DOHH2 (cell line): ENCODE measurements at regions not wholly inside any gene's neighbourhood (a gene's known extent, or its start where the extent isn't known, plus 50 kb on each side); places are given as distances from the start of the nearest gene placed in this dataset.

ENCODE experiments used
- EZH2phosphoT487 ChIP-seq: fragments of 200-600 bp; sonication (generic); IDR thresholded peaks from 2 replicates; pipeline ENCODE4 v1.6.1; 2017; ENCODE audit warnings: borderline replicate concordance, mild to moderate bottlenecking, antibody characterized with exemption, low read length, moderate library complexity, mixed read lengths
- TF ChIP-seq, protein P1 (sequence below): fragments of 200-600 bp; sonication (generic); IDR thresholded peaks from one replicate; pipeline ENCODE4 v1.5.1; 2014; ENCODE audit warnings: antibody characterized with exemption, mild to moderate bottlenecking, low read depth, low read length; ENCODE audit not compliant: poor library complexity, severe bottlenecking

DNA sequence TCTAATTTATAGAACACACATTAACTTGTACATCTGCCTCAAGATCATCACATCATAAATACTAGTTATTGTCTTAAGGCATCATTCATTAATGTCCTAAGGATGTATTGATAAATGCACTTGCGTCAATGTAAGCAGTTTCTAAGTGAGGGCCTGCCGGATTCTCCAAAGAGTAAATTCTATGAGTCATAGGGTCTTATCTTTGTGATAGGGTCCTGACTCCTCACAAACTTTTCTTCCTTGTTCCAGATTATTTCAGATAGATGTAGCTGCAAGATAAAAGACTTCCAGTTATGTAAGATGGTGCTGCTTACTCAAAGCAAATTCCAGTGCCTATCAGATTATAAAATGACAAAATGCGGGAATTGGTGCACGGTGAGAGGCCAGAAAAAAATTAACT is 315.0 kb upstream of the SLC39A10 start:
- TF ChIP-seq, protein P1, sequence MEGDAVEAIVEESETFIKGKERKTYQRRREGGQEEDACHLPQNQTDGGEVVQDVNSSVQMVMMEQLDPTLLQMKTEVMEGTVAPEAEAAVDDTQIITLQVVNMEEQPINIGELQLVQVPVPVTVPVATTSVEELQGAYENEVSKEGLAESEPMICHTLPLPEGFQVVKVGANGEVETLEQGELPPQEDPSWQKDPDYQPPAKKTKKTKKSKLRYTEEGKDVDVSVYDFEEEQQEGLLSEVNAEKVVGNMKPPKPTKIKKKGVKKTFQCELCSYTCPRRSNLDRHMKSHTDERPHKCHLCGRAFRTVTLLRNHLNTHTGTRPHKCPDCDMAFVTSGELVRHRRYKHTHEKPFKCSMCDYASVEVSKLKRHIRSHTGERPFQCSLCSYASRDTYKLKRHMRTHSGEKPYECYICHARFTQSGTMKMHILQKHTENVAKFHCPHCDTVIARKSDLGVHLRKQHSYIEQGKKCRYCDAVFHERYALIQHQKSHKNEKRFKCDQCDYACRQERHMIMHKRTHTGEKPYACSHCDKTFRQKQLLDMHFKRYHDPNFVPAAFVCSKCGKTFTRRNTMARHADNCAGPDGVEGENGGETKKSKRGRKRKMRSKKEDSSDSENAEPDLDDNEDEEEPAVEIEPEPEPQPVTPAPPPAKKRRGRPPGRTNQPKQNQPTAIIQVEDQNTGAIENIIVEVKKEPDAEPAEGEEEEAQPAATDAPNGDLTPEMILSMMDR, result no peak
- TF ChIP-seq EZH2phosphoT487, result no peak
